ENCODE measurements at regions not wholly inside any gene's neighbourhood (a gene's known extent, or its start where the extent isn't known, plus 50 kb on each side); places are given as distances from the start of the nearest gene placed in this dataset.
"Not testable (repeated sequence)": the region's sequence is repeated elsewhere in the genome, so short reads cannot be mapped to it uniquely, and the experiment has no call there.

GRCh38 chr16:87216841-87217275 is 100.3 kb downstream of the C16orf95 start:
- Histone ChIP-seq H3K36me3 (ENCODE audit: control insufficient read depth in 4 of 4, insufficient read depth in 3 of 4, low read depth in 1 of 4, low read length in 3 of 4) (no peaks in the 10 kb centered on the region), H3K27me3 (ENCODE audit: control insufficient read depth in 4 of 4, insufficient read depth in 4 of 4, low read length in 3 of 4) (no peaks in the 10 kb centered on the region), H3K4me1 (ENCODE audit: control insufficient read depth in 4 of 4, insufficient read depth in 4 of 4, low read length in 3 of 4) (no peaks in the 10 kb centered on the region), H3K9ac (ENCODE audit: low read depth in 1 of 2, low read length in 2 of 2) (no peak overlapping the region), H3K4me3 (ENCODE audit: low read depth in 1 of 3, low read length in 3 of 3) (no peak overlapping the region), H3K27ac (ENCODE audit: low read depth in 1 of 2, low read length in 2 of 2) (no peak overlapping the region), H3K9me3 (ENCODE audit: control insufficient read depth in 4 of 4, low read length in 3 of 4) (no peaks in the 10 kb centered on the region)
- no peak for DNase-seq (ENCODE audit: low spot score)
- 87% methylated on average over 30 of the region's 30 CpGs for WGBS
- TF ChIP-seq JUND (IDR thresholded peaks at IDR 0.05) (no peak), ZBTB33 (IDR thresholded peaks at IDR 0.05) (no peak), RAD21 (IDR thresholded peaks at IDR 0.05) (no peak), FOXA1 (IDR thresholded peaks at IDR 0.05) (no peak), TAF1 (conservative IDR thresholded peaks at IDR 0.05) (no peak), NR2F2 (IDR thresholded peaks at IDR 0.05) (no peak), HNF4G (IDR thresholded peaks at IDR 0.05) (no peak), HNF4A (conservative IDR thresholded peaks at IDR 0.05) (no peak), RXRA (IDR thresholded peaks at IDR 0.05) (no peak), EGR1 (IDR thresholded peaks at IDR 0.05; ENCODE audit: low read depth in 2 of 2) (no peak), SP1 (IDR thresholded peaks at IDR 0.05) (no peak), FOXA2 (IDR thresholded peaks at IDR 0.05) (no peak)
- TF ChIP-seq, protein P1, sequence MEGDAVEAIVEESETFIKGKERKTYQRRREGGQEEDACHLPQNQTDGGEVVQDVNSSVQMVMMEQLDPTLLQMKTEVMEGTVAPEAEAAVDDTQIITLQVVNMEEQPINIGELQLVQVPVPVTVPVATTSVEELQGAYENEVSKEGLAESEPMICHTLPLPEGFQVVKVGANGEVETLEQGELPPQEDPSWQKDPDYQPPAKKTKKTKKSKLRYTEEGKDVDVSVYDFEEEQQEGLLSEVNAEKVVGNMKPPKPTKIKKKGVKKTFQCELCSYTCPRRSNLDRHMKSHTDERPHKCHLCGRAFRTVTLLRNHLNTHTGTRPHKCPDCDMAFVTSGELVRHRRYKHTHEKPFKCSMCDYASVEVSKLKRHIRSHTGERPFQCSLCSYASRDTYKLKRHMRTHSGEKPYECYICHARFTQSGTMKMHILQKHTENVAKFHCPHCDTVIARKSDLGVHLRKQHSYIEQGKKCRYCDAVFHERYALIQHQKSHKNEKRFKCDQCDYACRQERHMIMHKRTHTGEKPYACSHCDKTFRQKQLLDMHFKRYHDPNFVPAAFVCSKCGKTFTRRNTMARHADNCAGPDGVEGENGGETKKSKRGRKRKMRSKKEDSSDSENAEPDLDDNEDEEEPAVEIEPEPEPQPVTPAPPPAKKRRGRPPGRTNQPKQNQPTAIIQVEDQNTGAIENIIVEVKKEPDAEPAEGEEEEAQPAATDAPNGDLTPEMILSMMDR (IDR thresholded peaks at IDR 0.05; ENCODE audit: low read depth, low read length, missing input control), result no peak
- TF ChIP-seq, protein P2, sequence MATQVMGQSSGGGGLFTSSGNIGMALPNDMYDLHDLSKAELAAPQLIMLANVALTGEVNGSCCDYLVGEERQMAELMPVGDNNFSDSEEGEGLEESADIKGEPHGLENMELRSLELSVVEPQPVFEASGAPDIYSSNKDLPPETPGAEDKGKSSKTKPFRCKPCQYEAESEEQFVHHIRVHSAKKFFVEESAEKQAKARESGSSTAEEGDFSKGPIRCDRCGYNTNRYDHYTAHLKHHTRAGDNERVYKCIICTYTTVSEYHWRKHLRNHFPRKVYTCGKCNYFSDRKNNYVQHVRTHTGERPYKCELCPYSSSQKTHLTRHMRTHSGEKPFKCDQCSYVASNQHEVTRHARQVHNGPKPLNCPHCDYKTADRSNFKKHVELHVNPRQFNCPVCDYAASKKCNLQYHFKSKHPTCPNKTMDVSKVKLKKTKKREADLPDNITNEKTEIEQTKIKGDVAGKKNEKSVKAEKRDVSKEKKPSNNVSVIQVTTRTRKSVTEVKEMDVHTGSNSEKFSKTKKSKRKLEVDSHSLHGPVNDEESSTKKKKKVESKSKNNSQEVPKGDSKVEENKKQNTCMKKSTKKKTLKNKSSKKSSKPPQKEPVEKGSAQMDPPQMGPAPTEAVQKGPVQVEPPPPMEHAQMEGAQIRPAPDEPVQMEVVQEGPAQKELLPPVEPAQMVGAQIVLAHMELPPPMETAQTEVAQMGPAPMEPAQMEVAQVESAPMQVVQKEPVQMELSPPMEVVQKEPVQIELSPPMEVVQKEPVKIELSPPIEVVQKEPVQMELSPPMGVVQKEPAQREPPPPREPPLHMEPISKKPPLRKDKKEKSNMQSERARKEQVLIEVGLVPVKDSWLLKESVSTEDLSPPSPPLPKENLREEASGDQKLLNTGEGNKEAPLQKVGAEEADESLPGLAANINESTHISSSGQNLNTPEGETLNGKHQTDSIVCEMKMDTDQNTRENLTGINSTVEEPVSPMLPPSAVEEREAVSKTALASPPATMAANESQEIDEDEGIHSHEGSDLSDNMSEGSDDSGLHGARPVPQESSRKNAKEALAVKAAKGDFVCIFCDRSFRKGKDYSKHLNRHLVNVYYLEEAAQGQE (IDR thresholded peaks at IDR 0.05), result no peak

DNA sequence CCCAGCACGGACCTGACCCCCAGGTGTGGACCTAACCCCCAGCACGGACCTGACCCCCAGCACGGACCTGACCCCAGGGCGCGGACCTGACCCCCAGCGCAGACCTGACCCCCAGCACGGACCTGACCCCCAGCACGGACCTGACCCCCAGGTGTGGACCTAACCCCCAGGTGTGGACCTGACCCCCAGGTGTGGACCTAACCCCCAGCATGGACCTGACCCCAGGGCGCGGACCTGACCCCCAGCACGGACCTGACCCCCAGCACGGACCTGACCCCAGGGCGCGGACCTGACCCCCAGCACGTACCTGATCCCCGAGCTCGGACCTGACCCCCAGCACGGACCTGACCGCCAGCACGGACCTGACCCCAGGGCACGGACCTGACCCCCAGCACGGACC is 99.4 kb downstream of the C16orf95 start:
- not testable (repeated sequence) for H3K27ac ChIP-seq (ENCODE audit: low read depth in 1 of 2, low read length in 2 of 2); H3K27me3 ChIP-seq (ENCODE audit: control insufficient read depth in 4 of 4, insufficient read depth in 4 of 4, low read length in 3 of 4); DNase-seq (ENCODE audit: low spot score); H3K4me1 ChIP-seq (ENCODE audit: control insufficient read depth in 4 of 4, insufficient read depth in 4 of 4, low read length in 3 of 4); H3K9ac ChIP-seq (ENCODE audit: low read depth in 1 of 2, low read length in 2 of 2); H3K9me3 ChIP-seq (ENCODE audit: control insufficient read depth in 4 of 4, low read length in 3 of 4); H3K4me3 ChIP-seq (ENCODE audit: low read depth in 1 of 3, low read length in 3 of 3); H3K36me3 ChIP-seq (ENCODE audit: control insufficient read depth in 4 of 4, insufficient read depth in 3 of 4, low read depth in 1 of 4, low read length in 3 of 4)
- 82% methylated on average over 22 of the region's 22 CpGs for whole genome bisulfite sequencing

All from liver (tissue), 8 donors.